Smooth muscle cell (in vitro differentiated cells): ENCODE measurements at regions not wholly inside any gene's neighbourhood (a gene's known extent, or its start where the extent isn't known, plus 50 kb on each side); places are given as distances from the start of the nearest gene placed in this dataset.

Source experiments
- DNase-seq: peaks from one replicate; lab custom pipeline; 2025; ENCODE audit not compliant: unreplicated experiment; lab: John Stamatoyannopoulos, UW
- H2AFZ ChIP-seq: fragments of 200-600 bp; sonication (generic); 2 replicates; pipeline ENCODE4 v1.6.0; 2016; ENCODE audit warnings: antibody characterized with exemption, low read depth, mild to moderate bottlenecking
- H3F3A ChIP-seq: fragments of 200-600 bp; sonication (generic); 2 replicates; pipeline ENCODE4 v1.6.0; 2017; ENCODE audit warnings: antibody characterized with exemption, low read depth
- H3K27ac ChIP-seq: fragments of 200-600 bp; sonication (generic); 2 replicates; pipeline ENCODE4 v1.5.1; 2016; ENCODE audit warnings: low read depth, mild to moderate bottlenecking
- H3K27me3 ChIP-seq: fragments of 200-600 bp; sonication (generic); 2 replicates; pipeline ENCODE4 v1.6.1; 2016; ENCODE audit warnings: low read depth, mild to moderate bottlenecking
- H3K36me3 ChIP-seq: fragments of 200-600 bp; sonication (generic); 2 replicates; pipeline ENCODE4 v1.5.1; 2016; ENCODE audit warnings: low read depth
- H3K4me1 ChIP-seq: fragments of 200-600 bp; sonication (generic); 2 replicates; pipeline ENCODE4 v1.5.1; 2016; ENCODE audit warnings: low read depth
- H3K4me2 ChIP-seq: fragments of 200-600 bp; sonication (generic); 2 replicates; pipeline ENCODE4 v1.6.0; 2016; ENCODE audit warnings: mild to moderate bottlenecking
- H3K4me3 ChIP-seq: fragments of 200-600 bp; sonication (generic); 2 replicates; pipeline ENCODE4 v1.5.1; 2016; ENCODE audit warnings: mild to moderate bottlenecking
- H3K79me2 ChIP-seq: fragments of 200-600 bp; sonication (generic); 2 replicates; pipeline ENCODE4 v1.6.0; 2016; ENCODE audit warnings: low read depth, mild to moderate bottlenecking
- H3K9ac ChIP-seq: fragments of 200-600 bp; sonication (generic); 2 replicates; pipeline ENCODE4 v1.6.0; 2016; ENCODE audit warnings: low read depth
- H3K9me3 ChIP-seq: fragments of 200-600 bp; sonication (generic); replicated peaks from 2 replicates; pipeline ENCODE4 v1.5.1; 2016; ENCODE audit warnings: low read depth
- H4K20me1 ChIP-seq: fragments of 200-600 bp; sonication (generic); 2 replicates; pipeline ENCODE4 v1.6.0; 2016; ENCODE audit warnings: low read depth
- CTCF ChIP-seq: fragments of 200-600 bp; sonication (generic); IDR thresholded peaks from 2 replicates; pipeline ENCODE4 v1.5.1; 2017; ENCODE audit warnings: borderline replicate concordance, mild to moderate bottlenecking, antibody characterized with exemption; ENCODE audit not compliant: insufficient read depth, poor library complexity, severe bottlenecking
- WGBS: methylation state at CpG from one replicate; pipeline ENCODE4 v1.1.7; 2016; ENCODE audit warnings: low lambda C conversion rate; 5-methylcytosine and 5-hydroxymethylcytosine counted together

DNA sequence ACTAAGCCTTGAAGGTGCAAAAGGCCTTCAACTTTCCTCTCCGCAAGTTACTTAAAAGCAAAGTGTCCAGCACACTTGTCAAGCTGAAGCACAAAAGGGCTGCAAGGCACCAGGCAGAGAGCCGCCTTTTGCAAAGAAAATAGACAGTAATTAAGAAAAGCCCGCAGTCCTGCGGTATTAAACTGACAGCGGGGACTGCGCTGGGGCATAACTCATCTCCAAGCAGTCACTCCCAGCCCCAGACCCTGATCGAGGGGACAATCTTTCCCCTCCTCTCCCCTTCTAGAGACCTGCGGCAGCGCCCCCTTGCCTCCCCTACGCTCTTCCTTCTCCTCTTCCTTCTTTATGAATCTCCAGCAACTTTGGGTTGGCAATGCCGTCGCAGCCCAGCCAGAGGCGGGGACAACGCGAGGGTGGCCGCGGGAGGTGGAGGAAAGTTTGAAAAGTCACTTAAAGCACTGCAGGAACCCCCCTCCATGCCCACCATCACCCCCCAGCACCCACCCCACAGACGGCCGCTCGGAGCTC, 200.9 kb upstream of the CAND1 start:
- Histone ChIP-seq H4K20me1 (peaks cover 6% of the 10 kb centered on the region), H2AFZ (peak overlapping the region; percentile 91), H3K4me1 (peaks cover 24% of the 10 kb centered on the region), H3K4me3 (peak overlapping the region; percentile 88), H3K4me2 (peak overlapping the region; percentile 96), H3F3A (peaks cover 6% of the 10 kb centered on the region), H3K36me3 (no peaks in the 10 kb centered on the region), H3K27ac (no peak overlapping the region), H3K79me2 (peaks cover 17% of the 10 kb centered on the region), H3K9ac (no peak overlapping the region), H3K9me3 (no peaks in the 10 kb centered on the region), H3K27me3 (peaks cover 32% of the 10 kb centered on the region)
- no peak for DNase-seq
- WGBS: 2% methylated on average over 15 of the region's 20 CpGs
- TF ChIP-seq CTCF: no peak

GRCh38 chr12:67068761-67069450, 200.3 kb upstream of the CAND1 start:
- Histone ChIP-seq H2AFZ (peak overlapping the region; percentile 91), H3K4me3 (peak overlapping the region; percentile 88), H4K20me1 (peaks cover 6% of the 10 kb centered on the region), H3F3A (peaks cover 6% of the 10 kb centered on the region), H3K9ac (peak overlapping the region; percentile 59), H3K36me3 (no peaks in the 10 kb centered on the region), H3K4me2 (peak overlapping the region; percentile 96), H3K27me3 (peaks cover 32% of the 10 kb centered on the region), H3K4me1 (peaks cover 24% of the 10 kb centered on the region), H3K27ac (peak overlapping the region; percentile 60), H3K79me2 (peaks cover 17% of the 10 kb centered on the region), H3K9me3 (no peaks in the 10 kb centered on the region)
- under 1% methylated on average over 51 of the region's 81 CpGs for WGBS
- no peak for DNase-seq
- no peak for TF ChIP-seq CTCF

- Histone ChIP-seq H2AFZ (peak overlapping the region; percentile 82), H3K27ac (peak overlapping the region; percentile 4), H3K79me2 (peaks cover 12% of the 10 kb centered on the region), H3K27me3 (peaks cover 32% of the 10 kb centered on the region), H3K4me1 (peaks cover 24% of the 10 kb centered on the region), H3K36me3 (no peaks in the 10 kb centered on the region), H4K20me1 (peaks cover 6% of the 10 kb centered on the region), H3K4me2 (peak overlapping the region; percentile 96), H3K9me3 (no peaks in the 10 kb centered on the region), H3K9ac (no peak overlapping the region), H3K4me3 (peak overlapping the region; percentile 88), H3F3A (peaks cover 6% of the 10 kb centered on the region)
- 3% methylated on average over 48 of the region's 68 CpGs for WGBS
- no peak for TF ChIP-seq CTCF
- no peak for DNase-seq
These were observed 199.5 kb upstream of the CAND1 start for GRCh38 chr12:67069451-67070306.
